Islet precursor cell (in vitro differentiated cells): ENCODE measurements at regions not wholly inside any gene's neighbourhood (a gene's known extent, or its start where the extent isn't known, plus 50 kb on each side); places are given as distances from the start of the nearest gene placed in this dataset.

Source experiments
- DNase-seq: peaks from one replicate; pipeline ENCODE4 v3.0.0-alpha.2; 2018

- DNase-seq = peak; percentile 76
Observed at GRCh38 chr2:5991305-5991968, 299.3 kb downstream of the SOX11 start.

- no peak for DNase-seq
Observed at GRCh38 chr2:5995832-5996231, 303.6 kb downstream of the SOX11 start.

DNA sequence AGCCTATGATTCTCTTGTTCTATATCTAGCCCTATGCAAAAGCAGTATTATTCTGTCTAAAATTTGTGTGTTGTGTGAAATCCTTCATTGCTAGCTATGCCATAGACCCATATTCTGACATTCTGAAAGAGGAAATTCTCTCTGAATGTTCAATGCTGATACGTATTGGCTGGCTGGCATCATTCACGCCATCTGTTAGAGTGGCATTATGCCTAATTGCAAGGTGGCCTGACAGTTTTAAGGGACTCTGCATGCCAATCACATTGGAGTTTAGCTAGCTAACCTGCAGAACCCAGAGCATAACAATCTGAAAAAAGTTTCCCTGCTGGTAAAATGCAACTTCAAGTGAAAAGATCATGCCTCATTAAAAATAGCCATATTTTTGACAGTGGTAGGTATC, 316.0 kb downstream of the SOX11 start:
- DNase-seq = no peak

DNA sequence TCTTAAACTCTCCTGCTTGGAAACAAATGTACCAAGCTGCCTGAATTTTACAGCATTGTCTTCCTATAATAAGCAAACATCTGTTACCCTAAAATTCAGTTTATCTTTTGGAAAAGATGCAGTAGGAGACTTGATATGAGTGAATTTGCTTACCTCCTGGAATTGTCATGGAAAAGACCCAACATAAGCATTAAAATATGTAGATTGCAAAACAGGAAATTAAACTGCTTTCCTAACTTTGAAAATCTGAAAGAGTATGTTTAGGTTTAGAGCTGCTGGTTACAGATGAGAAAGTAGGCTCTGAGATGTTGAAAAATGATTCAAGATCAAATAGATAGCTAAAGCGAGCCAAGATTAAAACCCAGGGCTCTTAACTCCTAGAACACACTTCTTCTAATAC, 316.5 kb downstream of the SOX11 start:
- DNase-seq = no peak

DNA sequence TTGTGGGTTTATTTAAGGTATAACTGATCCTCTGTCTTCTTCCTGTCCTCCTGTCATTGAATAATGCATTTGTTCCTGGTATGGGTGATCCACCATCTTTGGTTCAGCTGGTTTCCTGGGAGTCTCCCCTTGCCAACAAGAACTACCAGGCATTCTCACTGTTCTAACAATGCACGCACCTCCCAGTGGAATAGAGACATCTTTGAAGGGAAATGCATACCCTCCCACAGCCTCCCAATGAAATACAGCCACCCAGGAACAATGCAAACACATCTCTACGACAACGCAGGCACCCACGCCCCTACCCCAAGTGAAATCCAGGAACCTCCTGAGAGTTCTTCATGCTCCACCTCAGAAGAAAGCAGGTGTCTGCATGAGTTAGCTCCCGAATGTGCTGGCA, 318.0 kb downstream of the SOX11 start:
- DNase-seq = no peak

DNA sequence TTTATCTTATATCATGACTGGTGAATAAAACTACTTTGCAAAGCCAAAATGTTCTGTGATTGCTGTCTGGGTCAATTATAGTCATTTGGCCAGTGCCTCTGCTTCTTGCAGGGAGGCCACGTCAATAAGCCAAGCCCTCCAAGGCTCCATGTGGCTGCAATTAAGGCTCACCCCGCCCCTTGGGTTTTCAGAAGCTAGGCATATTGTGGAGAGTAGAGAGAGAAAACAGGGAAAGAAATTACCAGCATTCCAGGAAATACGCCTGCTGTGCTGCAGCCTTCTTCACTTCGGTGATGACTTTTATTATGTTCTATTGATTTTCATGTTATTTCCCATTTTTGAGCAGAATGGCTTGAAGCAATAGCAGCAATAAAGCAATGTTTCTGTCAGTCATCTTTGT, 319.7 kb downstream of the SOX11 start:
- peak; percentile 65 for DNase-seq

GRCh38 chr2:6017736-6018286, 325.6 kb downstream of the SOX11 start:
- no peak for DNase-seq

GRCh38 chr2:6024229-6024628, 332.0 kb downstream of the SOX11 start:
- no peak for DNase-seq

- DNase-seq = no peak
Observed at GRCh38 chr2:6024784-6025183, 332.6 kb downstream of the SOX11 start.

DNA sequence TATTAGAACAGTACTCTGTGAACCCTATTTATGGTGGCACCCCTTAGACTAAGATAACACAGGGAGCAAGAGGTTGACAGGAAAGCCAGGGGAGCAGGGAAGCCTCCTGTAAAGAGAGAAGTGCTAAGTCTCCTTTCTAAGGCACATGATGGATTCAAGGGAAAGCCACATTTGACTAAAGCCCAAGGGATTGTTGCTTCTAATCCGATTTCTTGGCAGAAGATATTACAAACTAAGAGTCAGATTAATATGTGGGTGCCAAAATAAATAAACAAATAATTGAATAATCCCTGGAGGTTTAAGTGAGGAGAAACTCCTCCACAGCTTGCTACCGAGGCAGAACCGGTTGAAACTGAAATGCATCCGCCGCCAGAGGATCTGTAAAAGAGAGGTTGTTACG, 333.2 kb downstream of the SOX11 start:
- DNase-seq = no peak

- DNase-seq = peak; percentile 88
Observed at GRCh38 chr2:6027066-6027465, 334.9 kb downstream of the SOX11 start.

- no peak for DNase-seq
Observed at GRCh38 chr2:6031200-6031867, 339.1 kb downstream of the SOX11 start.

GRCh38 chr2:6036211-6036610, 344.0 kb downstream of the SOX11 start:
- no peak for DNase-seq

DNA sequence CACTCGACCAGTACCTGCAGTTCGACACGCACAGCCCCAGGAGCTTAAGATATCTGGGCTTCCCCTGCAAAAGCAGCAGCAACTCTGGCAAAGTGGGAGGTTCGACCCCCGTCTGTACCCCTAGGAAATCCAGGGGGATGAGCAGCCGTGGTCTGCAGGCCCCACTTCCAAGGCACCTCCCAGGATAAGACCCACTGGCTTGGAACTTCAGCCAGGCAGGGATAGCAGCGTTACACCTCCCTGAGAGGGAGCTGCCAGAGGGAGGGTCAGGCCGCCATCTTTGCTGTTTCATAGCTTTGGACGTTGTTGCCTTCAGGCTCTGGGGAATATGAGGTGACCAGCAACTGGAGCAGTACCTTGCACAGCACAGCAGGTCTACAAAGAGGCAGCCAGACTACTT, 351.1 kb downstream of the SOX11 start:
- no peak for DNase-seq

DNA sequence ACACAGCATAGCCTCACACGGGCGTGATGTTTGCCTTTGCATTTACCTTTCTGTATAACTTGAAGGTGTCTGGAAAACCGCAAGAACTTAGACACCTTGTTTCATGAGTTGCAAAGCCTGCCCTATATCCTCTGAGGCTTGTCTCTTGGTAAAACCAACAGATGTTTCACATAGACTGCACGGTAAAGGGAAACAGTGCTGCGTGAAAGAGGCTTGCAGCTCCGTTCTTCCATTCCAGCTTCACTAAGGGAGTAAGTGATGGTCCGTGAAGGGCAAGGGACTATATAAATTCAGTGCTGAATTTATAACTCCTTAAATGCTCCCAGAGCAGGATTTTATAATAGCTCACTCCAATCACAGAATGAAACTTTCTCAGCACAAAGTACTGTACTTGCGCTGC, 360.5 kb downstream of the SOX11 start:
- DNase-seq = no peak

DNA sequence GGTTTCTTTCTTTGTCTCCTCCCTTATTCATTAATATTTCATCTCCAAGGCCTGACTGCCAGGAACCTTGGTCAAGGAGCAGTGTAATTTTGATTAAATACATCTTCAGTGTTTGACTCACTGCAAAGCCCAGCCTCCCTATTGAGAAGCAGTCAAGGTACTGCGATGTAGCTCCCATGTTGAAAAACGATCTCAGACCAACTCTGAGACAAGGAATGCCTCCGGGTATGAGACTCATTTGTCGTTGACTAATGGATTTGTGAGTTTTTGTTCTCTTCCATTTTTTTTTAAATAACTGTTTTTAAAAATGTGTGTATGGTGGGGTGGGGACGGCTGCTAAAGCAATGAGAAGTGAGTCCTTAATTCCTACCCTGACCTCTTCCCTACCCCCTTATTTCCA, 361.6 kb downstream of the SOX11 start:
- DNase-seq = no peak

GRCh38 chr2:6054161-6054671, 362.0 kb downstream of the SOX11 start:
- no peak for DNase-seq

DNA sequence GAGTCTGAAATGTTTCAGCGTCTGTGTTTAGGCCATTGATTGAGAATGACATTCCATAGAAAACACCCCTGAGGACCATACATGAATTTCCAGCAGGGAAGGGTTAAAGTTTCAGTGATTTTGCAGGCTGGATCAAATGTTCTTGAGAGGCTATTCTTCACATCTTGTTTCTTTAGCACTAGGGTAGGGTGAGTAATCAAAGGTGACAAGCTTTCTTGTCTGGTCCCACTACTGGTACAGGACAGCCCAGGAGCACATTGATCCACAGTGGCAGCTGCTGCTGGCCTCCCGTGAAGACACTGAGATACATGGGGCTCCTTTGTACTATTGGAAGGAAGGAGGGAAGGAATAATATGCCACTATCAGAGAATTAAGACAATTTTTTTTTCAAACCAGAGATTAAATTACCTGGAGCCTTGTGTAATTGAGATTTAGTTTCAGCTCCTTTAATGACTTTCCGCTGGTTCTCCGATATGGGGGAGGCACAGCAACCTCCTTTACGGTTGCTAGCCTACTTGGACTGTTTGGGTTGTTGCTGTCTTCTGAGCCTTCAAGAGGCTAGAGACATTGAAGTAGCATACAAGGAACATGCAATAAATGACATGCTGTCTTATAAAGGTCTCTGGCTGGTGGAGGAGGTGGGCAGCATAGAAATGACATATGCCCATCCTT, 368.9 kb downstream of the SOX11 start:
- DNase-seq = no peak

GRCh38 chr2:6064757-6065156, 372.6 kb downstream of the SOX11 start:
- no peak for DNase-seq

GRCh38 chr2:6065703-6066102, 373.5 kb downstream of the SOX11 start:
- DNase-seq = no peak

DNA sequence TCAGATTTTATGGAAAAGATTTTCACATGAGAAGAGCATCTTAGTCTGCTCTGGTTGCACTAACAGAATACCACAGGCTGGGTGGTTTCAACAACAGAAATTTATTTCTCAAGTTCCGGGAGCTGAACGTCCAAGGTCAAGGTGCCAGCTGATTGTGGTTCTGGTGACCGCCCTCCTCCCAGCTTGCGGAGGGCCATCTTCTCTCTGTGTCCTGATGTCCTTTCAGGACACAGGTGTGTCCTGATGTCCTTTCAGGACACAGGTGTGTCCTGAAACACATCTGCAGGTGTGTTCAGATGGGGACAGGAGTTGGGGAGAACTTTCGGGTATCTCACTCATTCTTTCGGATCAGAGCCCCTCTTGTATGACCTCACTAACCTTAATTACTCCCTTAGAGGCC, 374.9 kb downstream of the SOX11 start:
- DNase-seq = no peak

DNA sequence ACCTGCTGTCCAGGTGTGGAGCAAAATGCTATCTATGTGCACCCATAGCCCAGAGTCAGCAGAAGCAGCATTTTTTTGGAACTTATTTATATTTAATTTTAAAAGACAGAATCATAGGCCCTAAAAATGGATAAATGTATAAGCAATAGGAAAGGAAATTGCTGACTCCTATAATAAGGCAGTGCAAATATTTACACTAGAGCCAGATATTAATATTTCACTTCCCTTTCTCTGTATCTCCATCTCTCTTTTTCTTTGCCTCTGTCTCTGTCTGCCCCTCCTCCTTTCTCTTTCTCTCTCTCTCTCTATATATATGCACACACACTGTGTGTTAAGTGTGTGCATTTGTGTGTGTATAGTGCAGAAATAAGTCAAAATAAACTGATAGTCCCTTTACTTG, 375.6 kb downstream of the SOX11 start:
- no peak for DNase-seq

DNA sequence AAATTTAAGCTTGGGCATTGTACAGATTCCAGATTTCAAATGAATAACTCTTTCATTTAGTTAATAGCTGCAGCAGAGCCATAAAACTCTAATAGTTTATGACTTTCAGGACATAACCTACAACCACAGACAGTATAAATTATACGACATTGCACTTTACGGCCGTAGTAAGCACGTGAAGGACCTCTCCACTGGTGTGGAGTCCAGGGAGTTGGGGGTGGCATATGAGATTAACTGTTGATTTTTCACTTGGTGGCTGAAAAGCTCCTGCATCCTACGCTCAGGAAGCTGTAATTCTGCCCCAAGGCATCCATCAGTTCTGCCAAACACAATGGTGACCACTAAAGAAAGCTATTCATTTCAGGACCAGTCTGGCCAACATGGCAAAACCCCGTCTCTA, 376.2 kb downstream of the SOX11 start:
- no peak for DNase-seq

- DNase-seq = no peak
Observed at GRCh38 chr2:6069381-6069780, 377.2 kb downstream of the SOX11 start.
